ENCODE measurements at regions not wholly inside any gene's neighbourhood (a gene's known extent, or its start where the extent isn't known, plus 50 kb on each side); places are given as distances from the start of the nearest gene placed in this dataset.

- H3K27me3 ChIP-seq (replicated peaks; ENCODE audit: insufficient read depth) = no peaks in the 10 kb centered on the region
- intact Hi-C loops (cut with DNase I) = no loop called here
Measured at GRCh38 chr3:118337649-118338048, 697.0 kb downstream of the IGSF11 start.

DNA sequence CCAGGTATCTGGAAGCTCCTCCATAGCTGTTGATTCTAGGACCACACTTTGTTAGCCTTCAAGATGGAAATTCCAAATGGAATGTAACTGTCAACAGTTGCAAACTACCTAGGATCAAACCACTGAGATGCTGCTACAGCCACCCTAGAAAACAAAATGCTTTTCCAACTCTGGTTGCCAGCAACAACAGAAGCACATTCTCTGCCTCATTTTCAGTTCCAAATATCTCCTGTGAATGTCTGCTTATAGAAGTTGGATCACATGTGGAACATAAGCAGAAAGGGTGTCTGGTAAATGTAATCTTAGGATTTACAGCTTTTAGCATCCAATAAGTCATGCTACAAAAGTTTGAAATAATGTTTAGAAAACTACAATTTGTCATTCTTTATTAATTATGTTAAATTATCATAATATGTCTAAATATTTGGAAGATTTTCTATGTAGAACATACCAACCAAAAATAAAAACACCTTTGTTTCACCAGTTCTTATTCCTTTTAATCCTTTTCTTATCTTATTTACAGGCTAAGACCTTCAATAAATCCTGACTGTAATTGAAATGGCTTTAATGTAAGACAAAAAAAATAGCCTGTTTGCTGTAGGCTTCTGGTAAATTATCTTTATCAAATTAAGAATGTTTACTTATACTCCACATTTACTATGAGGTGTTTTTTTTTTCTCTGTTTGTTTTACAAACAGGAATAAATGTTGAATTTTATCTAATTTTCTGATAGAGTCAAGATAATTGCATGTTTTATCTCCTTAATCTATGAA lies 687.1 kb downstream of the IGSF11 start:
- no peak for DNase-seq (ENCODE audit: low spot score)
- H3K9me3 ChIP-seq = no peaks in the 10 kb centered on the region
- H3K4me1 ChIP-seq (replicated peaks) = no peaks in the 10 kb centered on the region
- no peaks in the 10 kb centered on the region for H3K36me3 ChIP-seq
- intact Hi-C loops (cut with DNase I) = no loop called here
- no peaks in the 10 kb centered on the region for H3K27me3 ChIP-seq (replicated peaks; ENCODE audit: insufficient read depth)
- no peak overlapping the region for H3K4me3 ChIP-seq
- TF ChIP-seq POLR2A (IDR thresholded peaks at IDR 0.05) (no peak), CTCF (IDR thresholded peaks at IDR 0.05) (no peak), POLR2AphosphoS5 (IDR thresholded peaks at IDR 0.05) (no peak)
- no peak overlapping the region for H3K27ac ChIP-seq

More at GRCh38 chr3:118337649-118338048, 697.0 kb downstream of the IGSF11 start:
- no peak for DNase-seq (ENCODE audit: low spot score)
- no peak overlapping the region for H3K4me3 ChIP-seq
- no peaks in the 10 kb centered on the region for H3K4me1 ChIP-seq (replicated peaks)
- no peaks in the 10 kb centered on the region for H3K36me3 ChIP-seq
- TF ChIP-seq POLR2AphosphoS5 (IDR thresholded peaks at IDR 0.05) (no peak), CTCF (IDR thresholded peaks at IDR 0.05) (no peak), POLR2A (IDR thresholded peaks at IDR 0.05) (no peak)
- no peaks in the 10 kb centered on the region for H3K9me3 ChIP-seq
- H3K27ac ChIP-seq = no peak overlapping the region

DNA sequence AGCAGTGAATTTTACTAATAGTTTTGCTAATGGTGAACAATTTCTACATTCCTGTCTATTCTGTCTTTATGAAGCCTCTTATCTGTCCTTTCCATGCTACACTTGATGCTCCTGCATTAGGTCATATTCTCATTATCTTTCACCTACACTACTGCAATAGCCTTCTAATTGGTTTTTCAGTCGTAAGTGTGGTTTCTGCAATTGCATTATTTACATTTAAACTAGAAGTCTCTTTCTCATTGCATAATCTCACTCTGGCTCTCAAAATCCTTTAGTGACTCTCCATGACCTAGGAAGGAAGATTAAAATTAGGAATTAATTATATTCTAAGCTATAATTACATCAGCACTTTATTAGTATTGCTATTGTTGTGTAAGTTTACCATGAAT lies 686.5 kb downstream of the IGSF11 start:
- Histone ChIP-seq H3K4me1 (replicated peaks) (no peaks in the 10 kb centered on the region), H3K4me3 (no peak overlapping the region), H3K36me3 (no peaks in the 10 kb centered on the region), H3K27me3 (replicated peaks; ENCODE audit: insufficient read depth) (no peaks in the 10 kb centered on the region), H3K27ac (no peak overlapping the region), H3K9me3 (no peaks in the 10 kb centered on the region)
- TF ChIP-seq POLR2A (IDR thresholded peaks at IDR 0.05) (no peak), CTCF (IDR thresholded peaks at IDR 0.05) (no peak), POLR2AphosphoS5 (IDR thresholded peaks at IDR 0.05) (no peak)
- no peak for DNase-seq (ENCODE audit: low spot score)
- 70% methylated on average over 1 of the region's 1 CpG for WGBS
- intact Hi-C loops (cut with DNase I) = no loop called here

- Histone ChIP-seq H3K36me3 (no peaks in the 10 kb centered on the region), H3K4me3 (no peak overlapping the region), H3K9me3 (no peaks in the 10 kb centered on the region), H3K27me3 (replicated peaks; ENCODE audit: insufficient read depth) (no peaks in the 10 kb centered on the region), H3K4me1 (replicated peaks) (no peaks in the 10 kb centered on the region), H3K27ac (no peak overlapping the region)
- DNase-seq (ENCODE audit: low spot score) = no peak
- TF ChIP-seq CTCF (IDR thresholded peaks at IDR 0.05) (no peak), POLR2A (IDR thresholded peaks at IDR 0.05) (no peak), POLR2AphosphoS5 (IDR thresholded peaks at IDR 0.05) (no peak)
- intact Hi-C loops (cut with DNase I) = no loop called here
- 71% methylated on average over 1 of the region's 1 CpG for WGBS
Measured at GRCh38 chr3:118354556-118354955, 680.1 kb downstream of the IGSF11 start.

GRCh38 chr3:118369892-118370491 lies 664.7 kb downstream of the IGSF11 start:
- TF ChIP-seq CTCF (IDR thresholded peaks at IDR 0.05) (no peak), POLR2A (IDR thresholded peaks at IDR 0.05) (no peak), POLR2AphosphoS5 (IDR thresholded peaks at IDR 0.05) (no peak)
- H3K36me3 ChIP-seq = no peaks in the 10 kb centered on the region
- intact Hi-C loops (cut with DNase I) = no loop called here
- no peaks in the 10 kb centered on the region for H3K27me3 ChIP-seq (replicated peaks; ENCODE audit: insufficient read depth)
- H3K4me1 ChIP-seq (replicated peaks) = no peaks in the 10 kb centered on the region
- no peak for DNase-seq (ENCODE audit: low spot score)
- 95% methylated on average over 4 of the region's 4 CpGs for WGBS
- H3K9me3 ChIP-seq = no peaks in the 10 kb centered on the region
- H3K27ac ChIP-seq = no peak overlapping the region
- no peak overlapping the region for H3K4me3 ChIP-seq

Measured in prostate gland (tissue), 2 donors.